DOHH2 (cell line): ENCODE measurements at regions not wholly inside any gene's neighbourhood (a gene's known extent, or its start where the extent isn't known, plus 50 kb on each side); places are given as distances from the start of the nearest gene placed in this dataset.

ENCODE experiments used
- EZH2phosphoT487 ChIP-seq: fragments of 200-600 bp; sonication (generic); IDR thresholded peaks from 2 replicates; pipeline ENCODE4 v1.6.1; 2017; ENCODE audit warnings: borderline replicate concordance, mild to moderate bottlenecking, antibody characterized with exemption, low read length, moderate library complexity, mixed read lengths
- TF ChIP-seq, protein P1 (sequence below): fragments of 200-600 bp; sonication (generic); IDR thresholded peaks from one replicate; pipeline ENCODE4 v1.5.1; 2014; ENCODE audit warnings: antibody characterized with exemption, mild to moderate bottlenecking, low read depth, low read length; ENCODE audit not compliant: poor library complexity, severe bottlenecking

DNA sequence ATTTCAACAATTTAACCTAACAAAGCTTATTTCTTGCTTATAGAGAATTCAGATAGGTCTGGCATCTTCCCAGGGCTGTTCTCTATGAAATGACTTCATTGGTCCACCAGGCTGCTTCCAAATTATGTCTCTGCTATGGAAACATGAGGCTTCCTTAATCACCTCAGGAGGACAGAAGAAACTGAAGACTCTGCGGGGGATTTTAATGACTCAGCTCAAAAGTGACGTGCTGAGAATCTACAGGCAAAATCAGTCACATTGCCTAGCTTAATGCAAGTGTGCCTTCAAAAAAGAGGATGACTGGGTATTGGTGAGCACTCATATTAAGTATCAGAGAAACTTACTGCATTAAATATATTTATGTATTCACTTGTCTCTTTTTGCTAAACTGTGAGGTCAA lies 315.5 kb upstream of the RGMB start:
- TF ChIP-seq, protein P1, sequence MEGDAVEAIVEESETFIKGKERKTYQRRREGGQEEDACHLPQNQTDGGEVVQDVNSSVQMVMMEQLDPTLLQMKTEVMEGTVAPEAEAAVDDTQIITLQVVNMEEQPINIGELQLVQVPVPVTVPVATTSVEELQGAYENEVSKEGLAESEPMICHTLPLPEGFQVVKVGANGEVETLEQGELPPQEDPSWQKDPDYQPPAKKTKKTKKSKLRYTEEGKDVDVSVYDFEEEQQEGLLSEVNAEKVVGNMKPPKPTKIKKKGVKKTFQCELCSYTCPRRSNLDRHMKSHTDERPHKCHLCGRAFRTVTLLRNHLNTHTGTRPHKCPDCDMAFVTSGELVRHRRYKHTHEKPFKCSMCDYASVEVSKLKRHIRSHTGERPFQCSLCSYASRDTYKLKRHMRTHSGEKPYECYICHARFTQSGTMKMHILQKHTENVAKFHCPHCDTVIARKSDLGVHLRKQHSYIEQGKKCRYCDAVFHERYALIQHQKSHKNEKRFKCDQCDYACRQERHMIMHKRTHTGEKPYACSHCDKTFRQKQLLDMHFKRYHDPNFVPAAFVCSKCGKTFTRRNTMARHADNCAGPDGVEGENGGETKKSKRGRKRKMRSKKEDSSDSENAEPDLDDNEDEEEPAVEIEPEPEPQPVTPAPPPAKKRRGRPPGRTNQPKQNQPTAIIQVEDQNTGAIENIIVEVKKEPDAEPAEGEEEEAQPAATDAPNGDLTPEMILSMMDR, result no peak
- no peak for TF ChIP-seq EZH2phosphoT487
